Tongue (tissue), 1 donor: ENCODE measurements at regions not wholly inside any gene's neighbourhood (a gene's known extent, or its start where the extent isn't known, plus 50 kb on each side); places are given as distances from the start of the nearest gene placed in this dataset.
"Not testable (repeated sequence)": the region's sequence is repeated elsewhere in the genome, so short reads cannot be mapped to it uniquely, and the experiment has no call there.

ENCODE experiments used
- DNase-seq: peaks from one replicate; pipeline ENCODE4 v3.0.0-alpha.2; 2015

GRCh38 chr6:90708206-90708737 is 121.4 kb upstream of the MAP3K7 start:
- peak; percentile 53 for DNase-seq

GRCh38 chr6:90707246-90707645 is 120.4 kb upstream of the MAP3K7 start:
- no peak for DNase-seq

GRCh38 chr6:90703336-90703735 is 116.5 kb upstream of the MAP3K7 start:
- no peak for DNase-seq

- DNase-seq: no peak
Observed at GRCh38 chr6:90701926-90702325, 115.1 kb upstream of the MAP3K7 start.

- no peak for DNase-seq
Observed at GRCh38 chr6:90701146-90701781, 114.4 kb upstream of the MAP3K7 start.

- DNase-seq: no peak
Observed at GRCh38 chr6:90695316-90695715, 108.4 kb upstream of the MAP3K7 start.

GRCh38 chr6:90694802-90695201 is 107.9 kb upstream of the MAP3K7 start:
- DNase-seq: no peak

GRCh38 chr6:90691823-90692222 is 105.0 kb upstream of the MAP3K7 start:
- no peak for DNase-seq

- no peak for DNase-seq
Observed at GRCh38 chr6:90689172-90689571, 102.3 kb upstream of the MAP3K7 start.

GRCh38 chr6:90687775-90688380 is 101.0 kb upstream of the MAP3K7 start:
- no peak for DNase-seq

- no peak for DNase-seq
Observed at GRCh38 chr6:90681863-90682262, 95.0 kb upstream of the MAP3K7 start.

- no peak for DNase-seq
Observed at GRCh38 chr6:90678049-90678779, 91.3 kb upstream of the MAP3K7 start.

GRCh38 chr6:90677440-90677839 is 90.6 kb upstream of the MAP3K7 start:
- no peak for DNase-seq

GRCh38 chr6:90676516-90677300 is 89.8 kb upstream of the MAP3K7 start:
- DNase-seq: no peak

- DNase-seq: not testable (repeated sequence)
Observed at GRCh38 chr6:90675107-90675506, 88.2 kb upstream of the MAP3K7 start.

GRCh38 chr6:90674077-90674476 is 87.2 kb upstream of the MAP3K7 start:
- DNase-seq: not testable (repeated sequence)

GRCh38 chr6:90669846-90670245 is 83.0 kb upstream of the MAP3K7 start:
- no peak for DNase-seq

GRCh38 chr6:90669420-90669819 is 82.5 kb upstream of the MAP3K7 start:
- no peak for DNase-seq

GRCh38 chr6:90668141-90668540 is 81.3 kb upstream of the MAP3K7 start:
- DNase-seq: no peak

GRCh38 chr6:90663873-90664272 is 77.0 kb upstream of the MAP3K7 start:
- DNase-seq: no peak

- no peak for DNase-seq
Observed at GRCh38 chr6:90663106-90663505, 76.2 kb upstream of the MAP3K7 start.

GRCh38 chr6:90660931-90661330 is 74.1 kb upstream of the MAP3K7 start:
- no peak for DNase-seq

GRCh38 chr6:90658497-90658896 is 71.6 kb upstream of the MAP3K7 start:
- DNase-seq: no peak
